Natural killer cell (primary cell): ENCODE measurements at regions not wholly inside any gene's neighbourhood (a gene's known extent, or its start where the extent isn't known, plus 50 kb on each side); places are given as distances from the start of the nearest gene placed in this dataset.
"Not testable (repeated sequence)": the region's sequence is repeated elsewhere in the genome, so short reads cannot be mapped to it uniquely, and the experiment has no call there.

ENCODE experiments used
- ATAC-seq, 3 donors: fragments of 150-1000 bp in 2 of 3; fragments of 200-7000 bp in 1 of 3; cut with Tn5 transposase; 1 replicate in 1 of 3; 2 replicates in 2 of 3; pipeline ENCODE4 v1.10.0; 2021; ENCODE audit warnings: mild to moderate bottlenecking in 2 of 3, moderate library complexity in 2 of 3
- DNase-seq, 2 donors: peaks; one replicate each; pipeline versions ENCODE4 v3.0.0 to v3.0.0-alpha.2; 2013 to 2021; ENCODE audit warnings: mixed read lengths in 1 of 2
- H3K27ac ChIP-seq: one replicate; pipeline ENCODE4 v1.5.1; 2013; ENCODE audit warnings: mild to moderate bottlenecking, low read length
- H3K27me3 ChIP-seq: one replicate; pipeline ENCODE4 v1.6.1; 2013; ENCODE audit warnings: low read length; ENCODE audit not compliant: control insufficient read depth, insufficient read depth
- H3K36me3 ChIP-seq: one replicate; pipeline ENCODE4 v1.6.1; 2013; ENCODE audit warnings: low read length; ENCODE audit not compliant: control insufficient read depth, insufficient read depth
- H3K4me1 ChIP-seq: one replicate; pipeline ENCODE4 v1.6.1; 2013; ENCODE audit warnings: low read length; ENCODE audit not compliant: control insufficient read depth, insufficient read depth
- H3K4me3 ChIP-seq: one replicate; pipeline ENCODE4 v1.5.1; 2013; ENCODE audit warnings: low read length
- H3K9me3 ChIP-seq: one replicate; pipeline ENCODE4 v1.6.1; 2013; ENCODE audit warnings: low read length; ENCODE audit not compliant: control insufficient read depth, insufficient read depth
- H3K27ac Mint-ChIP-seq, 2 donors: one replicate each; pipeline ENCODE4 v1.8.0; 2022; ENCODE audit warnings: mild to moderate bottlenecking in 2 of 2, mixed read lengths in 2 of 2, moderate library complexity in 1 of 2
- H3K27me3 Mint-ChIP-seq, 2 donors: one replicate each; pipeline ENCODE4 v1.8.0; 2022; ENCODE audit warnings: low read depth in 2 of 2, mixed read lengths in 2 of 2
- H3K36me3 Mint-ChIP-seq: one replicate; pipeline ENCODE4 v1.8.0; 2022; ENCODE audit warnings: mixed read lengths
- H3K4me1 Mint-ChIP-seq, 2 donors: one replicate each; pipeline ENCODE4 v1.8.0; 2022; ENCODE audit warnings: mixed read lengths in 2 of 2
- H3K4me3 Mint-ChIP-seq: one replicate; pipeline ENCODE4 v1.8.0; 2022; ENCODE audit warnings: mild to moderate bottlenecking, moderate library complexity, mixed read lengths
- H3K9me3 Mint-ChIP-seq, 2 donors: one replicate each; pipeline ENCODE4 v1.8.0; 2022; ENCODE audit warnings: mixed read lengths in 2 of 2
- CTCF ChIP-seq: fragments of 200-600 bp; IDR thresholded peaks from one replicate; pipeline ENCODE4 v1.8.0; 2022; ENCODE audit warnings: antibody characterized with exemption
- WGBS: methylation state at CpG from one replicate; pipeline ENCODE4 v1.1.7; 2013; ENCODE audit warnings: missing lambda C conversion rate; ENCODE audit not compliant: insufficient coverage; 5-methylcytosine and 5-hydroxymethylcytosine counted together
- intact Hi-C: fragments of 100-400 bp; cut with micrococcal nuclease; formaldehyde crosslinking; loops from one replicate; pipeline ENCODE4 v1.14.2; 2022

- Mint-ChIP-seq H3K4me3 (no peak overlapping the region), H3K27me3 (peaks cover 7 to 32% of the 10 kb centered on the region in 2 donors), H3K9me3 (peaks cover 2% of the 10 kb centered on the region in 2 donors), H3K36me3 (no peaks in the 10 kb centered on the region), H3K4me1 (no peaks in the 10 kb centered on the region), H3K27ac (no peak overlapping the region)
- Histone ChIP-seq H3K36me3 (no peaks in the 10 kb centered on the region), H3K27me3 (no peaks in the 10 kb centered on the region), H3K9me3 (peaks cover 4% of the 10 kb centered on the region), H3K4me3 (no peak overlapping the region), H3K4me1 (no peaks in the 10 kb centered on the region), H3K27ac (no peak overlapping the region)
- DNase-seq (no peak), ATAC-seq (no peak)
- TF ChIP-seq CTCF = no peak
- intact Hi-C loops = no loop called here
These were observed 68.9 kb downstream of the EBLN1 start for GRCh38 chr10:22148961-22149360.

GRCh38 chr10:22145873-22146272 lies 71.9 kb downstream of the EBLN1 start:
- H3K4me1 Mint-ChIP-seq, H3K27ac Mint-ChIP-seq, H3K27ac ChIP-seq, H3K36me3 ChIP-seq, H3K9me3 Mint-ChIP-seq, H3K36me3 Mint-ChIP-seq, H3K4me1 ChIP-seq, H3K27me3 ChIP-seq, DNase-seq, H3K4me3 ChIP-seq, H3K4me3 Mint-ChIP-seq, H3K9me3 ChIP-seq, ATAC-seq, intact Hi-C loops: not testable (repeated sequence)
- peaks cover 0 to 15% of the 10 kb centered on the region in 2 donors for H3K27me3 Mint-ChIP-seq
- 100% methylated on average over 2 of the region's 2 CpGs for WGBS

GRCh38 chr10:22137542-22137941 lies 80.3 kb downstream of the EBLN1 start:
- no peaks in the 10 kb centered on the region for H3K36me3 Mint-ChIP-seq
- Histone ChIP-seq H3K4me1 (peaks cover 13% of the 10 kb centered on the region), H3K27me3 (no peaks in the 10 kb centered on the region), H3K36me3 (no peaks in the 10 kb centered on the region), H3K27ac (no peak overlapping the region), H3K9me3 (no peaks in the 10 kb centered on the region), H3K4me3 (no peak overlapping the region)
- intact Hi-C loops = no loop called here
- DNase-seq (no peak), ATAC-seq (no peak)
- no peak overlapping the region for H3K27ac Mint-ChIP-seq
- WGBS = 97% methylated on average over 2 of the region's 2 CpGs
- no peak overlapping the region for H3K4me3 Mint-ChIP-seq
- no peaks in the 10 kb centered on the region for H3K9me3 Mint-ChIP-seq
- TF ChIP-seq CTCF = no peak
- peaks cover 0 to 10% of the 10 kb centered on the region in 2 donors for H3K27me3 Mint-ChIP-seq
- H3K4me1 Mint-ChIP-seq = peaks cover 6 to 11% of the 10 kb centered on the region in 2 donors

GRCh38 chr10:22135591-22135990 lies 82.2 kb downstream of the EBLN1 start:
- no peak overlapping the region for H3K4me3 ChIP-seq
- no peak for TF ChIP-seq CTCF
- H3K27ac ChIP-seq = no peak overlapping the region
- intact Hi-C loops = no loop called here
- no peak for ATAC-seq
- 87% methylated on average over 8 of the region's 9 CpGs for WGBS
- Mint-ChIP-seq H3K9me3 (no peaks in the 10 kb centered on the region), H3K4me3 (no peak overlapping the region), H3K27me3 (peaks cover 0 to 8% of the 10 kb centered on the region in 2 donors), H3K4me1 (peaks cover 6 to 11% of the 10 kb centered on the region in 2 donors), H3K36me3 (no peaks in the 10 kb centered on the region), H3K27ac (no peak overlapping the region)
- DNase-seq = no peak
- H3K36me3 ChIP-seq = no peaks in the 10 kb centered on the region
- H3K9me3 ChIP-seq = no peaks in the 10 kb centered on the region
- peaks cover 13% of the 10 kb centered on the region for H3K4me1 ChIP-seq
- H3K27me3 ChIP-seq = no peaks in the 10 kb centered on the region
